GM19397 (cell line): ENCODE measurements at regions not wholly inside any gene's neighbourhood (a gene's known extent, or its start where the extent isn't known, plus 50 kb on each side); places are given as distances from the start of the nearest gene placed in this dataset.
A peak's percentile ranks its signal among the peaks of the same experiment; 100 is the strongest.

Source experiments
- ATAC-seq: cut with Tn5 transposase; IDR thresholded peaks from one replicate; pipeline ENCODE4 v1.9.1; 2021; ENCODE audit warnings: mild to moderate bottlenecking, moderate library complexity; ENCODE audit not compliant: unreplicated experiment

- no peak for ATAC-seq
These were observed 826.7 kb downstream of the DIAPH3 start for GRCh38 chr13:59337070-59337469.

GRCh38 chr13:59340151-59340550 is 823.6 kb downstream of the DIAPH3 start:
- ATAC-seq, result no peak

GRCh38 chr13:59340581-59340980 is 823.1 kb downstream of the DIAPH3 start:
- no peak for ATAC-seq

- ATAC-seq, result no peak
These were observed 821.3 kb downstream of the DIAPH3 start for GRCh38 chr13:59342400-59342799.

GRCh38 chr13:59343132-59343531 is 820.6 kb downstream of the DIAPH3 start:
- ATAC-seq, result no peak

- ATAC-seq, result no peak
These were observed 819.5 kb downstream of the DIAPH3 start for GRCh38 chr13:59343993-59344822.

GRCh38 chr13:59345311-59345710 is 818.4 kb downstream of the DIAPH3 start:
- ATAC-seq, result no peak

- ATAC-seq, result no peak
These were observed 816.6 kb downstream of the DIAPH3 start for GRCh38 chr13:59346999-59347723.

GRCh38 chr13:59348617-59349016 is 815.1 kb downstream of the DIAPH3 start:
- no peak for ATAC-seq

- ATAC-seq, result no peak
These were observed 811.1 kb downstream of the DIAPH3 start for GRCh38 chr13:59352600-59352999.

- peak; percentile 81 for ATAC-seq
These were observed 808.9 kb downstream of the DIAPH3 start for GRCh38 chr13:59354665-59355369.

GRCh38 chr13:59356607-59357006 is 807.1 kb downstream of the DIAPH3 start:
- ATAC-seq, result no peak

GRCh38 chr13:59358014-59358413 is 805.7 kb downstream of the DIAPH3 start:
- no peak for ATAC-seq

- ATAC-seq, result peak; percentile 67
These were observed 803.6 kb downstream of the DIAPH3 start for GRCh38 chr13:59360108-59360507.

- no peak for ATAC-seq
These were observed 802.8 kb downstream of the DIAPH3 start for GRCh38 chr13:59360916-59361315.

- ATAC-seq, result no peak
These were observed 800.4 kb downstream of the DIAPH3 start for GRCh38 chr13:59363313-59363712.

- no peak for ATAC-seq
These were observed 799.8 kb downstream of the DIAPH3 start for GRCh38 chr13:59363947-59364346.

GRCh38 chr13:59364641-59365085 is 799.1 kb downstream of the DIAPH3 start:
- no peak for ATAC-seq

- ATAC-seq, result no peak
These were observed 796.3 kb downstream of the DIAPH3 start for GRCh38 chr13:59367467-59367866.

GRCh38 chr13:59367904-59368303 is 795.8 kb downstream of the DIAPH3 start:
- no peak for ATAC-seq

GRCh38 chr13:59368693-59369092 is 795.0 kb downstream of the DIAPH3 start:
- no peak for ATAC-seq
